ENCODE measurements at regions not wholly inside any gene's neighbourhood (a gene's known extent, or its start where the extent isn't known, plus 50 kb on each side); places are given as distances from the start of the nearest gene placed in this dataset.

DNA sequence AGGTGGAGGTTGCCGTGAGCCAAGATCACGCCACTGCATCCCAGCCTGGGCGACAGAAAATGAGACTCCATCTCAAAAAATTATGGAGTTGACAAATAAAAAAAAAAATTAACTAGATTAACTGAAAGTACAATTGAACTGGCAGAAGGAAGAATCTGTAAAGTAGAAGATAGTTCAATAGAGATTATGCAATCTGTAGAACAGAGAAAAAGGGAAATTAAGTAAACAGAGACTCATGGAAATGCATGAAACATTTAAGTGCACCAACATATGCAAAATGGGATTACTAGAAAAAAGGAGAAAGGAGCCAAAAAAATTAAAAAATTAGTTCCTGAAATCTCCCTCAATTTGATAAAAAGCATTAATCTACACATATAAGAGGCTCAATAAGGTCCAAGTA is 188.8 kb upstream of the KHDRBS2 start:
- Histone ChIP-seq H3K9me3 (ENCODE audit: low read depth, low read length) (no peaks in the 10 kb centered on the region), H3K4me3 (ENCODE audit: insufficient read depth, low read length) (no peak overlapping the region), H3K27me3 (ENCODE audit: insufficient read depth, low read length) (no peaks in the 10 kb centered on the region), H4K20me1 (ENCODE audit: insufficient read depth, low read length) (no peaks in the 10 kb centered on the region), H2AFZ (ENCODE audit: low read length) (no peak overlapping the region), H3K27ac (ENCODE audit: low read depth, low read length) (no peak overlapping the region), H3K36me3 (ENCODE audit: insufficient read depth, low read length) (no peaks in the 10 kb centered on the region), H3K79me2 (ENCODE audit: insufficient read depth, low read length) (no peaks in the 10 kb centered on the region), H3K4me1 (ENCODE audit: insufficient read depth, low read length) (no peaks in the 10 kb centered on the region), H3K4me2 (ENCODE audit: insufficient read depth, low read length) (no peak overlapping the region)
- TF ChIP-seq, protein P1, sequence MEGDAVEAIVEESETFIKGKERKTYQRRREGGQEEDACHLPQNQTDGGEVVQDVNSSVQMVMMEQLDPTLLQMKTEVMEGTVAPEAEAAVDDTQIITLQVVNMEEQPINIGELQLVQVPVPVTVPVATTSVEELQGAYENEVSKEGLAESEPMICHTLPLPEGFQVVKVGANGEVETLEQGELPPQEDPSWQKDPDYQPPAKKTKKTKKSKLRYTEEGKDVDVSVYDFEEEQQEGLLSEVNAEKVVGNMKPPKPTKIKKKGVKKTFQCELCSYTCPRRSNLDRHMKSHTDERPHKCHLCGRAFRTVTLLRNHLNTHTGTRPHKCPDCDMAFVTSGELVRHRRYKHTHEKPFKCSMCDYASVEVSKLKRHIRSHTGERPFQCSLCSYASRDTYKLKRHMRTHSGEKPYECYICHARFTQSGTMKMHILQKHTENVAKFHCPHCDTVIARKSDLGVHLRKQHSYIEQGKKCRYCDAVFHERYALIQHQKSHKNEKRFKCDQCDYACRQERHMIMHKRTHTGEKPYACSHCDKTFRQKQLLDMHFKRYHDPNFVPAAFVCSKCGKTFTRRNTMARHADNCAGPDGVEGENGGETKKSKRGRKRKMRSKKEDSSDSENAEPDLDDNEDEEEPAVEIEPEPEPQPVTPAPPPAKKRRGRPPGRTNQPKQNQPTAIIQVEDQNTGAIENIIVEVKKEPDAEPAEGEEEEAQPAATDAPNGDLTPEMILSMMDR (IDR thresholded peaks at IDR 0.05; ENCODE audit: extremely low read depth, low read depth, low read length), result no peak
- no peak for DNase-seq (ENCODE audit: insufficient read length, low spot score, missing footprints)

DNA sequence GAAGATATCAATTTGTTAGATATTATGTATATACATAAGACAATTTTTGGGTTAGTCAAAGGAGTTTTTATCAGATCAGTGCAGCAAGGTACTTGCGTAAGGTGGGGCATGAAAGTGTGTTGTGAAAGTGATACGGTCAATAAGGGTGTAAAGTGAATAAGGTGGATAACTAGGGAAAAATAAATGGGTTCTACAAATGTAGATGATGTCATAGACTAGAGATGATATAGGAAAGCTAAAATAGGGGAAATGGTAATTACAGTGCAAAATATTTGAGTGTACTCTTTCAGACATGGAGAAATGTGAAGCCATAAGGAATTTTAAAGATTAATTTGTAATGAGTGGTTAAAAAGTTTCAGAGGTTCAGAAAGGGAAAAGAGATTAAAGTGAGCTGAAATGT is 180.6 kb upstream of the KHDRBS2 start:
- no peaks in the 10 kb centered on the region for H3K36me3 ChIP-seq (ENCODE audit: insufficient read depth, low read length)
- H3K27me3 ChIP-seq (ENCODE audit: insufficient read depth, low read length), result no peaks in the 10 kb centered on the region
- TF ChIP-seq, protein P1 (IDR thresholded peaks at IDR 0.05; ENCODE audit: extremely low read depth, low read depth, low read length), result no peak

DNA sequence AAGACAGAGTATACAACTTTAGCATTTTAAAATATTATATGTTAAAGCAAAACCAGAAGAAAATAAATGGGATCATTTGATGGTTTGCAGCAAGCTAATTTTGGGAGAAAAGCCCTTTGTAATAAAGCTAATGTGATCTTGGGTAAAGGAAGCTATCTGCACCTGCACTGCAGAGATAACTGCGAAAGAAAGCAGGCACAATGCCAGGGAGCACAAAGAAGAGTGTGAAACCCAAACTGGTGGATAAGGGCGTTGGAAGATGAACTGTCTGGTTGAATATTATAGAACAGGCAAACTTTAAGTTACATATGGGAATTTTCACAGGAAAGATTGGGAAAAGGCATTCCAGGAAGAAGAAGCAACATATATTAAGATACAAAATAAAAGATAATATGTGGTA is 179.2 kb upstream of the KHDRBS2 start:
- DNase-seq (ENCODE audit: insufficient read length, low spot score, missing footprints), result no peak
- Histone ChIP-seq H3K4me2 (ENCODE audit: insufficient read depth, low read length) (no peak overlapping the region), H3K27me3 (ENCODE audit: insufficient read depth, low read length) (no peaks in the 10 kb centered on the region), H3K27ac (ENCODE audit: low read depth, low read length) (no peak overlapping the region), H3K36me3 (ENCODE audit: insufficient read depth, low read length) (no peaks in the 10 kb centered on the region), H3K79me2 (ENCODE audit: insufficient read depth, low read length) (no peaks in the 10 kb centered on the region), H3K4me1 (ENCODE audit: insufficient read depth, low read length) (no peaks in the 10 kb centered on the region), H3K4me3 (ENCODE audit: insufficient read depth, low read length) (no peak overlapping the region), H2AFZ (ENCODE audit: low read length) (no peak overlapping the region), H3K9me3 (ENCODE audit: low read depth, low read length) (no peaks in the 10 kb centered on the region), H4K20me1 (ENCODE audit: insufficient read depth, low read length) (no peaks in the 10 kb centered on the region)
- TF ChIP-seq, protein P1 (IDR thresholded peaks at IDR 0.05; ENCODE audit: extremely low read depth, low read depth, low read length), result no peak

More for the DNA sequence above, 180.6 kb upstream of the KHDRBS2 start:
- Histone ChIP-seq H4K20me1 (ENCODE audit: insufficient read depth, low read length) (no peaks in the 10 kb centered on the region), H3K79me2 (ENCODE audit: insufficient read depth, low read length) (no peaks in the 10 kb centered on the region), H3K4me2 (ENCODE audit: insufficient read depth, low read length) (no peak overlapping the region), H2AFZ (ENCODE audit: low read length) (no peak overlapping the region), H3K4me1 (ENCODE audit: insufficient read depth, low read length) (no peaks in the 10 kb centered on the region), H3K4me3 (ENCODE audit: insufficient read depth, low read length) (no peak overlapping the region), H3K27ac (ENCODE audit: low read depth, low read length) (no peak overlapping the region), H3K9me3 (ENCODE audit: low read depth, low read length) (no peaks in the 10 kb centered on the region)
- DNase-seq (ENCODE audit: insufficient read length, low spot score, missing footprints), result no peak

DNA sequence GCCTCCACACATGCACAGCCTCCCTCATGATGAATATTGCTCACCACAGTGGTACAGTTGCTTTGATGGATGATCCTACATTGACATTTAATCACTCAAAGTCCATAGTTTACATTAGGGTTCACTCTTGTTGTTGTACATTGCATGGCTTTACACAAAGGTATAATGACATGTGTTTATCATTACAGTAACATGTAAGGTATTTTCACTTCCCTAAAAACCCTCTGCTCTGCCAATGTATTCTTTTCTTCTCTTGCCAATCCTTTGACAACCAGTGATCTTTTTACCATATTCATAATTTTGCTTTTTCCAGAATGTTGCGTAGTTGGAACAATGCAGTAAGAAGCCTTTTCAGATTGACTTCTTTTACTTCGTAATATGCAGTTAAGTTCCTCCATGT is 166.6 kb upstream of the KHDRBS2 start:
- TF ChIP-seq, protein P1 (IDR thresholded peaks at IDR 0.05; ENCODE audit: extremely low read depth, low read depth, low read length), result no peak
- no peaks in the 10 kb centered on the region for H4K20me1 ChIP-seq (ENCODE audit: insufficient read depth, low read length)

More for the DNA sequence above, 166.6 kb upstream of the KHDRBS2 start:
- no peaks in the 10 kb centered on the region for H3K4me1 ChIP-seq (ENCODE audit: insufficient read depth, low read length)
- H2AFZ ChIP-seq (ENCODE audit: low read length), result no peak overlapping the region
- no peak overlapping the region for H3K4me3 ChIP-seq (ENCODE audit: insufficient read depth, low read length)
- H3K36me3 ChIP-seq (ENCODE audit: insufficient read depth, low read length), result no peaks in the 10 kb centered on the region
- no peak for DNase-seq (ENCODE audit: insufficient read length, low spot score, missing footprints)
- H3K4me2 ChIP-seq (ENCODE audit: insufficient read depth, low read length), result no peak overlapping the region
- peaks cover 2% of the 10 kb centered on the region for H3K9me3 ChIP-seq (ENCODE audit: low read depth, low read length)
- no peak overlapping the region for H3K27ac ChIP-seq (ENCODE audit: low read depth, low read length)
- H3K27me3 ChIP-seq (ENCODE audit: insufficient read depth, low read length), result no peaks in the 10 kb centered on the region
- H3K79me2 ChIP-seq (ENCODE audit: insufficient read depth, low read length), result no peaks in the 10 kb centered on the region

All from osteoblast (primary cell).